ENCODE measurements at regions not wholly inside any gene's neighbourhood (a gene's known extent, or its start where the extent isn't known, plus 50 kb on each side); places are given as distances from the start of the nearest gene placed in this dataset.

- Histone ChIP-seq H3K4me2 (ENCODE audit: low read length) (no peak overlapping the region), H3K36me3 (ENCODE audit: insufficient read depth, low read length) (no peaks in the 10 kb centered on the region), H3K27ac (ENCODE audit: low read depth, low read length) (no peak overlapping the region), H3K27me3 (ENCODE audit: insufficient read depth, low read length) (no peaks in the 10 kb centered on the region), H3K9ac (ENCODE audit: low read length) (no peak overlapping the region), H4K20me1 (ENCODE audit: insufficient read depth, low read length) (no peaks in the 10 kb centered on the region), H3K4me1 (ENCODE audit: insufficient read depth, low read length) (no peaks in the 10 kb centered on the region), H3K9me3 (ENCODE audit: insufficient read depth, low read depth, low read length) (no peaks in the 10 kb centered on the region), H3K79me2 (ENCODE audit: insufficient read depth, low read length) (no peaks in the 10 kb centered on the region), H3K4me3 (ENCODE audit: insufficient read depth, low read depth, low read length) (no peak overlapping the region), H2AFZ (ENCODE audit: low read depth, low read length) (no peak overlapping the region)
- TF ChIP-seq EZH2 (IDR thresholded peaks at IDR 0.05; ENCODE audit: insufficient read depth, low read length) (no peak), CTCF (IDR thresholded peaks at IDR 0.05; ENCODE audit: insufficient read depth, low read depth, low read length) (no peak)
- Mint-ChIP-seq H3K36me3 (ENCODE audit: low read depth, unreplicated experiment) (no peaks in the 10 kb centered on the region), H3K27me3 (ENCODE audit: low read depth, unreplicated experiment) (no peaks in the 10 kb centered on the region), H3K27ac (ENCODE audit: unreplicated experiment) (no peak overlapping the region), H3K9me3 (ENCODE audit: unreplicated experiment) (no peaks in the 10 kb centered on the region), H3K4me3 (ENCODE audit: unreplicated experiment) (no peak overlapping the region), H3K4me1 (ENCODE audit: low read depth, unreplicated experiment) (no peaks in the 10 kb centered on the region)
- FAIRE-seq (no peak), DNase-seq (ENCODE audit: low read depth) (no peak)
Observed at GRCh38 chr12:30126944-30127343, 343.2 kb upstream of the TMTC1 start.

- Histone ChIP-seq H3K27me3 (ENCODE audit: insufficient read depth, low read length) (no peaks in the 10 kb centered on the region), H3K79me2 (ENCODE audit: insufficient read depth, low read length) (no peaks in the 10 kb centered on the region), H3K4me3 (ENCODE audit: insufficient read depth, low read depth, low read length) (no peak overlapping the region), H3K9ac (ENCODE audit: low read length) (no peak overlapping the region), H3K9me3 (ENCODE audit: insufficient read depth, low read depth, low read length) (no peaks in the 10 kb centered on the region), H2AFZ (ENCODE audit: low read depth, low read length) (no peak overlapping the region), H3K36me3 (ENCODE audit: insufficient read depth, low read length) (no peaks in the 10 kb centered on the region), H3K4me1 (ENCODE audit: insufficient read depth, low read length) (no peaks in the 10 kb centered on the region), H3K4me2 (ENCODE audit: low read length) (no peak overlapping the region), H4K20me1 (ENCODE audit: insufficient read depth, low read length) (no peaks in the 10 kb centered on the region), H3K27ac (ENCODE audit: low read depth, low read length) (no peak overlapping the region)
- no peaks in the 10 kb centered on the region for H3K36me3 Mint-ChIP-seq (ENCODE audit: low read depth, unreplicated experiment)
- H3K9me3 Mint-ChIP-seq (ENCODE audit: unreplicated experiment) = no peaks in the 10 kb centered on the region
- FAIRE-seq = no peak
- H3K4me3 Mint-ChIP-seq (ENCODE audit: unreplicated experiment) = no peak overlapping the region
- TF ChIP-seq EZH2 (IDR thresholded peaks at IDR 0.05; ENCODE audit: insufficient read depth, low read length) (no peak), CTCF (IDR thresholded peaks at IDR 0.05; ENCODE audit: insufficient read depth, low read depth, low read length) (no peak)
- no peak overlapping the region for H3K27ac Mint-ChIP-seq (ENCODE audit: unreplicated experiment)
- H3K27me3 Mint-ChIP-seq (ENCODE audit: low read depth, unreplicated experiment) = no peaks in the 10 kb centered on the region
- no peak for DNase-seq (ENCODE audit: low read depth)
- H3K4me1 Mint-ChIP-seq (ENCODE audit: low read depth, unreplicated experiment) = no peaks in the 10 kb centered on the region
Observed at GRCh38 chr12:30120522-30120921, 336.8 kb upstream of the TMTC1 start.

- DNase-seq (ENCODE audit: low read depth) (no peak), FAIRE-seq (no peak)
- no peaks in the 10 kb centered on the region for H3K36me3 Mint-ChIP-seq (ENCODE audit: low read depth, unreplicated experiment)
- no peak overlapping the region for H3K27ac Mint-ChIP-seq (ENCODE audit: unreplicated experiment)
- H3K27me3 Mint-ChIP-seq (ENCODE audit: low read depth, unreplicated experiment) = no peaks in the 10 kb centered on the region
- Histone ChIP-seq H3K4me2 (ENCODE audit: low read length) (no peak overlapping the region), H3K27ac (ENCODE audit: low read depth, low read length) (no peak overlapping the region), H2AFZ (ENCODE audit: low read depth, low read length) (no peak overlapping the region), H3K79me2 (ENCODE audit: insufficient read depth, low read length) (no peaks in the 10 kb centered on the region), H3K9ac (ENCODE audit: low read length) (no peak overlapping the region), H4K20me1 (ENCODE audit: insufficient read depth, low read length) (no peaks in the 10 kb centered on the region), H3K4me1 (ENCODE audit: insufficient read depth, low read length) (no peaks in the 10 kb centered on the region), H3K9me3 (ENCODE audit: insufficient read depth, low read depth, low read length) (no peaks in the 10 kb centered on the region), H3K27me3 (ENCODE audit: insufficient read depth, low read length) (no peaks in the 10 kb centered on the region), H3K36me3 (ENCODE audit: insufficient read depth, low read length) (no peaks in the 10 kb centered on the region), H3K4me3 (ENCODE audit: insufficient read depth, low read depth, low read length) (no peak overlapping the region)
- H3K9me3 Mint-ChIP-seq (ENCODE audit: unreplicated experiment) = no peaks in the 10 kb centered on the region
- H3K4me3 Mint-ChIP-seq (ENCODE audit: unreplicated experiment) = no peak overlapping the region
- no peak for TF ChIP-seq EZH2 (IDR thresholded peaks at IDR 0.05; ENCODE audit: insufficient read depth, low read length)
- TF ChIP-seq CTCF (IDR thresholded peaks at IDR 0.05; ENCODE audit: insufficient read depth, low read depth, low read length) = no peak
- H3K4me1 Mint-ChIP-seq (ENCODE audit: low read depth, unreplicated experiment) = no peaks in the 10 kb centered on the region
Observed at GRCh38 chr12:30117483-30117882, 333.7 kb upstream of the TMTC1 start.
